RCC 7860 (cell line): ENCODE measurements at regions not wholly inside any gene's neighbourhood (a gene's known extent, or its start where the extent isn't known, plus 50 kb on each side); places are given as distances from the start of the nearest gene placed in this dataset.

Experiments
- DNase-seq: peaks from one replicate; pipeline ENCODE4 v3.0.0-alpha.2; 2015; ENCODE audit warnings: low spot score
- FAIRE-seq: peaks from 2 replicates; lab custom pipeline; 2012; peaks lifted over from hg19 to GRCh38; lab: Jason Lieb, UNC

- DNase-seq (no peak), FAIRE-seq (no peak)
Measured at GRCh38 chr4:3864742-3865721, 98.8 kb downstream of the ADRA2C start.

GRCh38 chr4:3865986-3866812, 100.0 kb downstream of the ADRA2C start:
- DNase-seq (no peak), FAIRE-seq (no peak)

- FAIRE-seq, result no peak
- DNase-seq, result no peak
Measured at GRCh38 chr4:3866813-3867129, 100.6 kb downstream of the ADRA2C start.

GRCh38 chr4:3867403-3868100, 101.4 kb downstream of the ADRA2C start:
- DNase-seq, result no peak
- FAIRE-seq, result no peak

- no peak for FAIRE-seq
- no peak for DNase-seq
Measured at GRCh38 chr4:3868211-3869173, 102.3 kb downstream of the ADRA2C start.

- FAIRE-seq, result no peak
- no peak for DNase-seq
Measured at GRCh38 chr4:3869174-3869572, 103.0 kb downstream of the ADRA2C start.

GRCh38 chr4:3869661-3870566, 103.7 kb downstream of the ADRA2C start:
- no peak for FAIRE-seq
- no peak for DNase-seq

- FAIRE-seq (no peak), DNase-seq (no peak)
Measured at GRCh38 chr4:3870567-3870962, 104.4 kb downstream of the ADRA2C start.

GRCh38 chr4:3871181-3871852, 105.1 kb downstream of the ADRA2C start:
- DNase-seq, result no peak

GRCh38 chr4:3871881-3872833, 106.0 kb downstream of the ADRA2C start:
- DNase-seq (no peak), FAIRE-seq (no peak)

More at GRCh38 chr4:3871181-3871852, 105.1 kb downstream of the ADRA2C start:
- FAIRE-seq, result no peak

- FAIRE-seq (no peak), DNase-seq (no peak)
Measured at GRCh38 chr4:3872834-3873313, 106.7 kb downstream of the ADRA2C start.

- DNase-seq, result no peak
Measured at GRCh38 chr4:3873408-3874027, 107.3 kb downstream of the ADRA2C start.

GRCh38 chr4:3874028-3874415, 107.8 kb downstream of the ADRA2C start:
- no peak for DNase-seq
- FAIRE-seq, result no peak

More at GRCh38 chr4:3873408-3874027, 107.3 kb downstream of the ADRA2C start:
- no peak for FAIRE-seq

- FAIRE-seq (no peak), DNase-seq (no peak)
Measured at GRCh38 chr4:3874525-3875110, 108.4 kb downstream of the ADRA2C start.

GRCh38 chr4:3875466-3875865, 109.3 kb downstream of the ADRA2C start:
- DNase-seq (no peak), FAIRE-seq (no peak)
